Loucy (cell line): ENCODE measurements at regions not wholly inside any gene's neighbourhood (a gene's known extent, or its start where the extent isn't known, plus 50 kb on each side); places are given as distances from the start of the nearest gene placed in this dataset.

Experiments
- EZH2phosphoT487 ChIP-seq: fragments of 200-600 bp; IDR thresholded peaks from 2 replicates; pipeline ENCODE4 v1.6.1; 2018; ENCODE audit warnings: antibody characterized with exemption, mild to moderate bottlenecking, moderate library complexity, borderline replicate concordance
- TF ChIP-seq, protein P1 (sequence below): fragments of 200-600 bp; sonication (generic); conservative IDR thresholded peaks from 2 replicates; pipeline ENCODE4 v1.5.1; 2014; ENCODE audit warnings: mild to moderate bottlenecking, antibody characterized with exemption, low read length

DNA sequence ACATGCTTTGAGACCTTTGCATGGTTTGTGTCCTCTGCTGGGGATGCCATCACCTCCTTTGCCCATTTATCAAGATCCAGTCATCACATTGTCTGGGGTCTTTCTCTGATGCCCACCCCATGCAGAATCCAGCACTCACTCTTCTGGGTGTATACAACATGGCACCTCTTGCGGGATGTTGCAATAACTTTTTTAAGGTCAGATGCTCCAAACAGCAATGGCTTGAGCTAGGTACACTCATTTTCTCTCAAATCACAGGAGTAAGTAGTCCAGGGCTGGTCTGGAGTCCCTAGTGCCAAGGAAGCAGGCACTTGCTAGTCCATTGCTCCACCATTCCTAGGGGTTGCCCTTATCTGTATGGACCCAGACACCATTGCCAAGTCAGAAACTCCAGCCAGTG lies 196.6 kb upstream of the KCNG1 start:
- TF ChIP-seq, protein P1, sequence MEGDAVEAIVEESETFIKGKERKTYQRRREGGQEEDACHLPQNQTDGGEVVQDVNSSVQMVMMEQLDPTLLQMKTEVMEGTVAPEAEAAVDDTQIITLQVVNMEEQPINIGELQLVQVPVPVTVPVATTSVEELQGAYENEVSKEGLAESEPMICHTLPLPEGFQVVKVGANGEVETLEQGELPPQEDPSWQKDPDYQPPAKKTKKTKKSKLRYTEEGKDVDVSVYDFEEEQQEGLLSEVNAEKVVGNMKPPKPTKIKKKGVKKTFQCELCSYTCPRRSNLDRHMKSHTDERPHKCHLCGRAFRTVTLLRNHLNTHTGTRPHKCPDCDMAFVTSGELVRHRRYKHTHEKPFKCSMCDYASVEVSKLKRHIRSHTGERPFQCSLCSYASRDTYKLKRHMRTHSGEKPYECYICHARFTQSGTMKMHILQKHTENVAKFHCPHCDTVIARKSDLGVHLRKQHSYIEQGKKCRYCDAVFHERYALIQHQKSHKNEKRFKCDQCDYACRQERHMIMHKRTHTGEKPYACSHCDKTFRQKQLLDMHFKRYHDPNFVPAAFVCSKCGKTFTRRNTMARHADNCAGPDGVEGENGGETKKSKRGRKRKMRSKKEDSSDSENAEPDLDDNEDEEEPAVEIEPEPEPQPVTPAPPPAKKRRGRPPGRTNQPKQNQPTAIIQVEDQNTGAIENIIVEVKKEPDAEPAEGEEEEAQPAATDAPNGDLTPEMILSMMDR = no peak
- no peak for TF ChIP-seq EZH2phosphoT487
